Activated B cell treated with CpG ODN at 0.5 μM for 24 hours (primary cell): ENCODE measurements at regions not wholly inside any gene's neighbourhood (a gene's known extent, or its start where the extent isn't known, plus 50 kb on each side); places are given as distances from the start of the nearest gene placed in this dataset.

Experiments used
- ATAC-seq: fragments of 200-7000 bp; cut with Tn5 transposase; one replicate; pipeline ENCODE4 v1.10.0; 2021; ENCODE audit warnings: low read depth, mild to moderate bottlenecking, moderate library complexity
- CTCF ChIA-PET: fragments of 350-600 bp; sonication (Branson Sonifier 250); formaldehyde crosslinking; loops from one replicate; lab custom pipeline; 2021; ENCODE audit warnings: antibody characterized with exemption; lab: Charles Lee
- POLR2A ChIA-PET: fragments of 350-600 bp; sonication (Branson Sonifier 250); formaldehyde crosslinking; loops from one replicate; lab custom pipeline; 2021; ENCODE audit warnings: antibody characterized with exemption; lab: Charles Lee
- DNase-seq: peaks from one replicate; pipeline ENCODE4 v3.0.0; 2022
- H3K27ac Mint-ChIP-seq: one replicate; pipeline ENCODE4 v1.8.0; 2020; ENCODE audit warnings: mixed read lengths
- H3K27me3 Mint-ChIP-seq: one replicate; pipeline ENCODE4 v1.8.0; 2021; ENCODE audit warnings: mixed read lengths
- H3K36me3 Mint-ChIP-seq: one replicate; pipeline ENCODE4 v1.8.0; 2021; ENCODE audit warnings: low read depth, mixed read lengths
- H3K4me1 Mint-ChIP-seq: one replicate; pipeline ENCODE4 v1.8.0; 2021; ENCODE audit warnings: mixed read lengths
- H3K4me3 Mint-ChIP-seq: one replicate; pipeline ENCODE4 v1.8.0; 2020; ENCODE audit warnings: mild to moderate bottlenecking, mixed read lengths
- H3K9me3 Mint-ChIP-seq: one replicate; pipeline ENCODE4 v1.8.0; 2020; ENCODE audit warnings: mixed read lengths
- intact Hi-C: fragments of 100-400 bp; cut with micrococcal nuclease; formaldehyde crosslinking; loops from one replicate; pipeline ENCODE4 v1.15.1; 2024
- TF ChIP-seq, protein P1 (sequence below): fragments of 200-600 bp; IDR thresholded peaks from one replicate; pipeline ENCODE4 v1.8.0; 2022; ENCODE audit warnings: antibody characterized with exemption, mild to moderate bottlenecking

DNA sequence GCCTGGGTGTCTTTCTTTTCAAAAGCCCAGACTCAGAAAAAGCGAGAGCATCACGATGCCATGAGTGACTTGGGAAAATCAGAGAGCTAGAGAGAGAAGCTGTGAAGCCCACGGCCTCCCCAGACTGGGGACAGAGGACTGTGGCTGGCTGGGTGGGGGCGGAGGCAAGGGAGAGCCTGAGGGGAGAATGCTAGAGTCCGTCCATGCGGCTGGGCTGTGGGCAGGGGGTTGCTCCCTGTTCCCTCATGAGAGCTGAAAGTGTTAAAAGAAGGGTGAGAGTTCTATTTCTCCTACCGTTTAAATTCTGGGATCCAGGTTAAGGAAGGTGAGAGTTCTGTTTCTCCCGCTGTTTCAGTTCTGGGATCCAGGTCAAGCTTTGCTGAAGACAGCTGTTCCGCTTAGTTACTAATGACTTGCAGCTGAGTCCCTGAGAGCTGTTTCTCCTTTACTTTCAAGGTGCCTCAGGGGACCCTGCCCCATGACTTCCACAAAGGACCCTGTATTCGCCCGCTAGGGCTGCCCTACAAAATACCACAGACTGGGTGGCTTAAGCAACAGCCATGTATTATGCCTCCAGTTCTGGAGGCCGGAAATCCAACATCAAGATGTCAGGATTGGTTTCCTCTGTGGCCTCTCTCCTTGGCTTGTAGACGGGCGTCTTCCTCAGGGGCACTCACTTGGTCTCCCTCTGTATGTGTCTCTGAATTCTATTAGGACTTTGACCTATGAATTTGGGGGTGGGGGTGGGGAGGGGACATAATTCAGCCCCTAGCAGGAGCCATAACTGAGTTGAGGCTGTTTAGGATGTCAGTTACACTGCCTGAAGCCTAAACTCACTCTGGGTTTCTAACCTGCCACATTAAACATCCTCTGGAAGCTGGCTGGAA, 127.0 kb downstream of the PXDC1 start:
- DNase-seq (no peak), ATAC-seq (no peak)
- Mint-ChIP-seq H3K27me3 (peaks cover 30% of the 10 kb centered on the region), H3K27ac (no peak overlapping the region), H3K9me3 (no peaks in the 10 kb centered on the region), H3K4me1 (no peaks in the 10 kb centered on the region), H3K4me3 (no peak overlapping the region), H3K36me3 (no peaks in the 10 kb centered on the region)
- TF ChIP-seq, protein P1, sequence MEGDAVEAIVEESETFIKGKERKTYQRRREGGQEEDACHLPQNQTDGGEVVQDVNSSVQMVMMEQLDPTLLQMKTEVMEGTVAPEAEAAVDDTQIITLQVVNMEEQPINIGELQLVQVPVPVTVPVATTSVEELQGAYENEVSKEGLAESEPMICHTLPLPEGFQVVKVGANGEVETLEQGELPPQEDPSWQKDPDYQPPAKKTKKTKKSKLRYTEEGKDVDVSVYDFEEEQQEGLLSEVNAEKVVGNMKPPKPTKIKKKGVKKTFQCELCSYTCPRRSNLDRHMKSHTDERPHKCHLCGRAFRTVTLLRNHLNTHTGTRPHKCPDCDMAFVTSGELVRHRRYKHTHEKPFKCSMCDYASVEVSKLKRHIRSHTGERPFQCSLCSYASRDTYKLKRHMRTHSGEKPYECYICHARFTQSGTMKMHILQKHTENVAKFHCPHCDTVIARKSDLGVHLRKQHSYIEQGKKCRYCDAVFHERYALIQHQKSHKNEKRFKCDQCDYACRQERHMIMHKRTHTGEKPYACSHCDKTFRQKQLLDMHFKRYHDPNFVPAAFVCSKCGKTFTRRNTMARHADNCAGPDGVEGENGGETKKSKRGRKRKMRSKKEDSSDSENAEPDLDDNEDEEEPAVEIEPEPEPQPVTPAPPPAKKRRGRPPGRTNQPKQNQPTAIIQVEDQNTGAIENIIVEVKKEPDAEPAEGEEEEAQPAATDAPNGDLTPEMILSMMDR: no peak
- intact Hi-C loops: no loop called here
- CTCF ChIA-PET: no interaction called here
- POLR2A ChIA-PET: no interaction called here

DNA sequence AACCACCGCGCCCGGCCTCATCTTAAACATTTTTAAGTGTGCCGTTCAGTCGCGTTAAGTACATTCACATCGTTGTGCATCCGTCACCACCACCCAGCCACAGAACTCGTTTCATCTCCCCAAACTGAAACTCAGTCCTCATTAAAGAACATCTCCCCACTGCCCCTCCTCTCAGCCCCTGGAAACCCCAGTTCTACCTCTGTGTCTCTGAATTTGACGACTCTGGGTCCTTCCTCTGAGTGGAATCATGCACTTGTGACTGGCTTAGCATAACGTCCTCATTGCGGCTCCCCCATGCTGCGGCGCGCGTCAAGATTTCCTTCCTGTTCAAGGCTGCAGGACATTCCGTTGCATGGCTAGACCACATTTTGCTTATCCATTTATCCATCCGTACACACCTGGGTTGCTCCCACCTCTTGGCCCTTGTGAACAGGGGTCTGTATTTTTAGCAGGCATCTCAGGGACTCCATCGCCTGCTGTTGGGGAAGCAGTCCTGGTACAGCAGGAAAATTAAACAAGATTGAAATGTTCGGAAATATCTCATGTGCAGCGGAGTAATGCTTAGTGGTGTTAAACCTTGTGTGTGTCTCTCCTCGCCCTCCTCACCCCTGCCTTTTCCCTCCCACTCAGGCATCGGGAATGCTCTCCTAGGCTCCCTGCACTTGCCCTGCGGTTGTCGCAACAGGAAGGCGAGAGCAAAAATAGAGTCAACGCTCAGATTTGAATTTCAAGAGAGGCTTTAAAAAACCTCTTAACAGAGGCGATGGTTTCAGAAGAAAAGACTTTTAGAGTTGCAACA, 127.9 kb downstream of the PXDC1 start:
- no peaks in the 10 kb centered on the region for H3K9me3 Mint-ChIP-seq
- no peaks in the 10 kb centered on the region for H3K36me3 Mint-ChIP-seq
- TF ChIP-seq, protein P1: no peak
- ChIA-PET POLR2A (no interaction called here), CTCF (no interaction called here)
- intact Hi-C loops: no loop called here
- peaks cover 23% of the 10 kb centered on the region for H3K27me3 Mint-ChIP-seq
- no peaks in the 10 kb centered on the region for H3K4me1 Mint-ChIP-seq
- no peak overlapping the region for H3K27ac Mint-ChIP-seq
- ATAC-seq (no peak), DNase-seq (no peak)
- H3K4me3 Mint-ChIP-seq: no peak overlapping the region

DNA sequence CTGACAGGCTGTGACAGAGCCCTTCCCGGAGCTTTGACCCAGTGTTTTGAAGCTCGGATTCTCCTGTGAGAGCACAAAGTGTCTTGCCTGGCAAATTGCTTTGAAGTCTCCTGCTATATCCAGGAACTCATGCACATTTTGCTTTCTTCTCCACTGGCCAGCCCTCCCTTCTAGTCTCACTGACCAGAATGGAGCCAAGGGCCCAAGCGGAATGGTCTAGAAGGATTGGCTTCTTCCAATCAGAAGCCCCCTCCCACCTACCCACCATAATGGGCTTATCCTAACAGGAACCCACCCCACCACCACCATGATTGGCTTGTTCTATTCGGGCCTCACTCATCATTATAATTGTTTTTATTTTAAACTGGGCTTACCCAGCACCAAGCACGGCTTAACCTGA, 130.1 kb downstream of the PXDC1 start:
- DNase-seq: no peak
- H3K27ac Mint-ChIP-seq: no peak overlapping the region
- TF ChIP-seq, protein P1: no peak
- no peaks in the 10 kb centered on the region for H3K9me3 Mint-ChIP-seq
- no peak for ATAC-seq
- H3K4me3 Mint-ChIP-seq: no peak overlapping the region
- ChIA-PET POLR2A (no interaction called here), CTCF (no interaction called here)
- intact Hi-C loops: no loop called here
- H3K4me1 Mint-ChIP-seq: no peaks in the 10 kb centered on the region
- H3K36me3 Mint-ChIP-seq: no peaks in the 10 kb centered on the region
- peaks cover 7% of the 10 kb centered on the region for H3K27me3 Mint-ChIP-seq

DNA sequence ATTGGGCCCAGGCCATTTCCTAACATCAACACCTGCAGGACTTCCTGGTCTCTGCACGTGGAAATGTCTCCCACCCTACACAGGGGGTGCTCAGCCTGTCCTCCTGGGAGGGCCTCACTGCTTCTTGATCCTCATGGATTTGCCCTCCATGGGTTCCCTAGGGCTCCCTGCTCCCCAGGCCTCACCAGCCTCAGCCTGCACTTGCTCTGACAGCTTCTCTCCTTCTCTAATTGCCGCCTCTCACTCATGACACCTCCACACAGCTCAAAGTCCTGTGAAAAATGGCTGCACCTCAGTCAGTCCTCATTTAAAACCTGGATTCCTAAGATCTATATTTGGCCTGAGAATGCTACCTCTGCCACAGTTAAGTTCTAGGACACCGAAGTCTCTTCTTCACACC, 130.6 kb downstream of the PXDC1 start:
- Mint-ChIP-seq H3K4me1 (no peaks in the 10 kb centered on the region), H3K27me3 (peaks cover 7% of the 10 kb centered on the region), H3K36me3 (no peaks in the 10 kb centered on the region), H3K9me3 (no peaks in the 10 kb centered on the region), H3K27ac (no peak overlapping the region), H3K4me3 (no peak overlapping the region)
- ChIA-PET CTCF (no interaction called here), POLR2A (no interaction called here)
- ATAC-seq (no peak), DNase-seq (no peak)
- intact Hi-C loops: no loop called here
- TF ChIP-seq, protein P1: no peak

DNA sequence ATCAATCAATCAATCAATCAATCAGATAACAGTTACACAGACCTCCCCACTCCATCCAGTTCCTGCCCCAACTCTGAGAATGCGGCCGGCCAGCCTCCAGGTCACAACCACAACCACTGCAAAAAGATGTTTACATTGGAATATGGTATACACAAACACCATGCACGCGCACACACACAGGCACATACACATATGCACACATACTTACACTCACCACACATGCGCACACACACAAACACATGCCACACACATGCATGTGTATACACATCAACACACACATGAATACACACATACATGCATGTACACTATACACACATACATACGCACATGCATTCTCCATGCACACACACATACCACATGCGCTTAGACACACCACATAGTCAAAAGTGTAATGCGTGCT, 131.1 kb downstream of the PXDC1 start:
- Mint-ChIP-seq H3K36me3 (no peaks in the 10 kb centered on the region), H3K9me3 (no peaks in the 10 kb centered on the region), H3K4me3 (no peak overlapping the region), H3K27ac (no peak overlapping the region), H3K4me1 (no peaks in the 10 kb centered on the region), H3K27me3 (peaks cover 7% of the 10 kb centered on the region)
- POLR2A ChIA-PET: no interaction called here
- intact Hi-C loops: no loop called here
- ATAC-seq (no peak), DNase-seq (no peak)
- TF ChIP-seq, protein P1: no peak
- CTCF ChIA-PET: no interaction called here
